GM12865 (cell line): ENCODE measurements at regions not wholly inside any gene's neighbourhood (a gene's known extent, or its start where the extent isn't known, plus 50 kb on each side); places are given as distances from the start of the nearest gene placed in this dataset.

ENCODE experiments used
- DNase-seq: peaks from one replicate; pipeline ENCODE4 v3.0.0; 2010; ENCODE audit warnings: low read depth
- H3K4me3 ChIP-seq: 2 replicates; pipeline ENCODE4 v1.5.1; 2011; ENCODE audit warnings: mild to moderate bottlenecking, low read depth, low read length, control low read depth
- TF ChIP-seq, protein P1 (sequence below): IDR thresholded peaks from 2 replicates; pipeline ENCODE4 v1.5.1; 2011; ENCODE audit warnings: low read length, control low read depth, low read depth, inconsistent platforms; ENCODE audit not compliant: insufficient read depth; ENCODE audit errors: missing control alignments

DNA sequence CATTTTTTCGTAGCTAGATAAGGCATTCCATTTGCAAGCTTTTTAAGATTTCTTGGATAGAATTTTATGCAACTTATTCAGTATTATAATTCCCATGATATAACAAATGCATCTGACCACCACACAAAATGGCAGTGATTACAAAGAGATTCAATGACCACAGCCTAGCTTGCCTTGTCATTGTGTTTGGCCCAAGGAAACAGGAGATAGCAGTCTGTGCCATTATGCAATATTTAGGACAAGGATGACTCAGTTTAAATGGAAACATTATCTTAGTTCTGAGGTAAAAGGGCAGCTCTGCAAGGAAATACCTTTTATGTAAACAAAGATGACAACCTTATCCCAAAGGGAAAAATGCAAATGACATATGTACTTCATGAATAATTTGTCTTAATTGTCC is 89.8 kb downstream of the NUDT12 start:
- no peak overlapping the region for H3K4me3 ChIP-seq
- TF ChIP-seq, protein P1, sequence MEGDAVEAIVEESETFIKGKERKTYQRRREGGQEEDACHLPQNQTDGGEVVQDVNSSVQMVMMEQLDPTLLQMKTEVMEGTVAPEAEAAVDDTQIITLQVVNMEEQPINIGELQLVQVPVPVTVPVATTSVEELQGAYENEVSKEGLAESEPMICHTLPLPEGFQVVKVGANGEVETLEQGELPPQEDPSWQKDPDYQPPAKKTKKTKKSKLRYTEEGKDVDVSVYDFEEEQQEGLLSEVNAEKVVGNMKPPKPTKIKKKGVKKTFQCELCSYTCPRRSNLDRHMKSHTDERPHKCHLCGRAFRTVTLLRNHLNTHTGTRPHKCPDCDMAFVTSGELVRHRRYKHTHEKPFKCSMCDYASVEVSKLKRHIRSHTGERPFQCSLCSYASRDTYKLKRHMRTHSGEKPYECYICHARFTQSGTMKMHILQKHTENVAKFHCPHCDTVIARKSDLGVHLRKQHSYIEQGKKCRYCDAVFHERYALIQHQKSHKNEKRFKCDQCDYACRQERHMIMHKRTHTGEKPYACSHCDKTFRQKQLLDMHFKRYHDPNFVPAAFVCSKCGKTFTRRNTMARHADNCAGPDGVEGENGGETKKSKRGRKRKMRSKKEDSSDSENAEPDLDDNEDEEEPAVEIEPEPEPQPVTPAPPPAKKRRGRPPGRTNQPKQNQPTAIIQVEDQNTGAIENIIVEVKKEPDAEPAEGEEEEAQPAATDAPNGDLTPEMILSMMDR: no peak
- no peak for DNase-seq

DNA sequence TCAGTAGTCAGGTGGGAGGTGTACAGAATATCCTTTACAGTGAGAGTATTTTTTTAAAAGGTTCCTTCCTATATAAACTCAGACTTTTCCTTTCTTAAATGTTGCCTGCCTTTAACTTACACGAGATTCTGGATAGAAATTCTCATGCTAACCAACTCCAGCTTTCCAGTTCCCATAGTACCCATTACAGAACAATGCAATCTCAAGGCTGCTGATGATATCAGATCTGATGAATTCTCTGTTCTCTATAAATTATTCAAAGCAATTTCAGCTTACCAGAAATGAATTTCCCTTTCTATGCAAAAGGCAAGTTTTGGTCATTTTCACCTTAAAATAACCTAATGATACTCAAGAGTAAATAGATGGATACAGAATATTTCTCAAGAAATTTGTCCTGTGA is 90.3 kb downstream of the NUDT12 start:
- DNase-seq: no peak
- H3K4me3 ChIP-seq: no peak overlapping the region
- TF ChIP-seq, protein P1: no peak

DNA sequence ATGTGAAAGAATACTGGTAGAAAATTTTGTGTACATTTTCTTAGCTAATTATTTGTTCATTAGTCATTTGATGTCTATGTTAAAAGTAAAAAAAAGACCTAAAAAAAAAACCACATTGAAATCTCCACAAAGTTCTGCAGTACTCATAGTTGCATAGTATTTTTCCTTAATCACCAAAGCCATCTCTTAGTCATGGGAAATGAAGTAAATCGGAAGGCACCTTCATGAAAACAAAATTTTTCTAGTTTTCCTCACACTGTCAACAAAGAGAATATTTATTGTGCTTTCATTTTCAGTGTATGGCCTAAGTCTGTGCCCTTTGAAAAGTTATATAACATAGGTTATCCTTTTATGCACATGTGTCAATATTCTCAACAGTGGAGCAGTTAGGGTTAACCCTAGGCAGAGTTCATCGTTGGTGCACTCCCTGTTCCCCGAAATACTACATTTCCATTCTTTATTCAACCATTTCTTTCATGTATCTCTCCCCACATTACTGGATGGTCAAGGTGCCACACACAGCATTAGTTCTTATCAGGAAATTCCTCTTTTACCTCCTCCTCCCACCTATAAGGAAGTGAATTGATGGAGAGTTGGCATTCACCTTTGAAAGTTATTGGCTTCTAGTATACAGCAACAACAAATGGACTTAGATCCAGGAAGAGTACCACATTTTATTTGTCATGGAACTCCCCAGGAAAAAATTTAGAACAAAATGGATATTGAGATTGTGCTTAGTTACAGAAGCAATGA is 93.1 kb downstream of the NUDT12 start:
- TF ChIP-seq, protein P1: no peak
- no peak overlapping the region for H3K4me3 ChIP-seq
- no peak for DNase-seq

DNA sequence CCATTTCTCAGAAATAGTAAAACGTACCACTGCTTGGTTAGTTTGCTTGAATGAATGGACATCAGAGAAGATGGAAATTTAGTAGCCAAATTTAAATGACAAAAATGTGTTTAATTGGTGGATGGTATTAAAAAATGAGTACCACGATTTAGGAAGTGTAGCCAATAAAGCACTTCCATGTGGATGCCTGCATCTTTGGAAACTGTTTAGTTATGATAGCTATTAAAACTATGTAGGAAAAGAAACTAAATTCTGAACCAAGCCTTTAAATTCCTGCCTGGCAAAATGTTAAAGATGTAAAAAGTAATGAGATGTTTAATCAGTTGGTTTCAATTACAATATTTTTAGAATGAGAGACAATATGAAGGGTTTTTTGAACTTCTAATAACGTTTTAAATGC is 94.8 kb downstream of the NUDT12 start:
- TF ChIP-seq, protein P1: no peak
- no peak overlapping the region for H3K4me3 ChIP-seq

DNA sequence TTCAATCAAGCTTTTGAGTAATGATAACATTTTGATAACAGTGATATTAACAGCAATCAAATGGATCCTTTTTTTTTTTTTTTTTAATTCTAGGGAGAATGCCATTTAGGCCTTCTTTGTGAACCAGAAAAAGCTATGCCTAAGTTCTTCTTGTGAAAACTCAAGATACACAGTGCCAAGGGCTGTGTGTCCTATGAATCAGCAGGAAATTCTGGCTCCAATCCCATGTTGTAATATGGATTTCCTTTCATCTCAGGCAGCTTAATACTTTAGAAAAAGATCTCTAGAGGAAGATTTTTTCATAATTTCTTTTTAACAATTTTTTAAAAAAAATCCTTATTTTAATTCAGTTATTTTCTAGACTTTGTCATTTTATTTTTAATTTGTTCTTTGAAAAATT is 96.1 kb downstream of the NUDT12 start:
- no peak overlapping the region for H3K4me3 ChIP-seq
- DNase-seq: no peak
- TF ChIP-seq, protein P1: no peak

More for the DNA sequence above, 94.8 kb downstream of the NUDT12 start:
- DNase-seq: no peak

DNA sequence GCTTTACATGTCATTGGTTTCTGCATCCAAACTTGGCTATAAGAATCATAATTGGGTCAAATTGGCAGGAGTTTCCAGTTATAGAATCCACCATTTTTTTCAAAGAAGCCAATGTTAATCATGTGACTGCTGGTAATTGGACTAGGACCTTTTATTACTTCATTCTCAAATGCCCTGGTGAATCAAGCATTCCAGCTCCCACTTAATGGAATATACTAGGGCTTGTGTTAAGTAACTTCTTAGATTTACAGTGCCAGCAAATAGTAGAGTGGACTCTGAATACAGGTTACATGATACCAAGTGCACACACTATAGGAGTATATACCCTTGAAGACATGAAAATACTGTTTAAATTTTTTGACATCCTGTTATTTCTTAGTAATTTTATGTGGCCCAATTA is 96.7 kb downstream of the NUDT12 start:
- TF ChIP-seq, protein P1: no peak
- no peak for DNase-seq

More for the DNA sequence above, 96.7 kb downstream of the NUDT12 start:
- no peak overlapping the region for H3K4me3 ChIP-seq
